Left lobe of liver (tissue), 2 donors: ENCODE measurements at regions not wholly inside any gene's neighbourhood (a gene's known extent, or its start where the extent isn't known, plus 50 kb on each side); places are given as distances from the start of the nearest gene placed in this dataset.
"Not testable (repeated sequence)": the region's sequence is repeated elsewhere in the genome, so short reads cannot be mapped to it uniquely, and the experiment has no call there.

ENCODE experiments used
- ATAC-seq: fragments of 200-7000 bp; cut with Tn5 transposase; one replicate; pipeline ENCODE4 v1.9.1; 2020; ENCODE audit warnings: mild to moderate bottlenecking, moderate library complexity
- DNase-seq: peaks from one replicate; pipeline ENCODE4 v3.0.0-alpha.2; 2020; ENCODE audit warnings: low spot score
- donor health status: DM: no; HTN: no; CAD: no; lungs with moderate emphysema.
- donor health status: DM: no; HTN: yes; CAD: no.

GRCh38 chr6:1445650-1446330 is 56.4 kb downstream of the FOXF2 start:
- ATAC-seq (no peak), DNase-seq (peak; percentile 34)

GRCh38 chr6:1449896-1450295 is 60.5 kb downstream of the FOXF2 start:
- no peak for DNase-seq
- no peak for ATAC-seq

GRCh38 chr6:1453024-1453423 is 63.6 kb downstream of the FOXF2 start:
- no peak for DNase-seq
- no peak for ATAC-seq

GRCh38 chr6:1456816-1457215 is 67.4 kb downstream of the FOXF2 start:
- not testable (repeated sequence) for ATAC-seq, DNase-seq

- no peak for ATAC-seq
Measured at GRCh38 chr6:1461207-1461606, 71.8 kb downstream of the FOXF2 start.

GRCh38 chr6:1461736-1462135 is 72.4 kb downstream of the FOXF2 start:
- ATAC-seq (no peak), DNase-seq (no peak)

More at GRCh38 chr6:1461207-1461606, 71.8 kb downstream of the FOXF2 start:
- no peak for DNase-seq

- ATAC-seq = no peak
- DNase-seq = no peak
Measured at GRCh38 chr6:1463275-1463674, 73.9 kb downstream of the FOXF2 start.

- ATAC-seq (no peak), DNase-seq (no peak)
Measured at GRCh38 chr6:1463751-1464426, 74.5 kb downstream of the FOXF2 start.

GRCh38 chr6:1464781-1465370 is 75.5 kb downstream of the FOXF2 start:
- ATAC-seq (no peak), DNase-seq (no peak)

- DNase-seq = no peak
- no peak for ATAC-seq
Measured at GRCh38 chr6:1468126-1468525, 78.8 kb downstream of the FOXF2 start.

GRCh38 chr6:1470040-1470439 is 80.7 kb downstream of the FOXF2 start:
- DNase-seq (no peak), ATAC-seq (no peak)

GRCh38 chr6:1472643-1473042 is 83.3 kb downstream of the FOXF2 start:
- no peak for ATAC-seq

GRCh38 chr6:1473166-1473565 is 83.8 kb downstream of the FOXF2 start:
- ATAC-seq = no peak

More at GRCh38 chr6:1472643-1473042, 83.3 kb downstream of the FOXF2 start:
- DNase-seq = no peak

GRCh38 chr6:1473598-1473997 is 84.2 kb downstream of the FOXF2 start:
- no peak for DNase-seq
- ATAC-seq = no peak

More at GRCh38 chr6:1473166-1473565, 83.8 kb downstream of the FOXF2 start:
- no peak for DNase-seq

GRCh38 chr6:1474205-1474604 is 84.8 kb downstream of the FOXF2 start:
- ATAC-seq = no peak

GRCh38 chr6:1475174-1475573 is 85.8 kb downstream of the FOXF2 start:
- ATAC-seq (no peak), DNase-seq (no peak)

More at GRCh38 chr6:1474205-1474604, 84.8 kb downstream of the FOXF2 start:
- no peak for DNase-seq

GRCh38 chr6:1477432-1478090 is 88.2 kb downstream of the FOXF2 start:
- ATAC-seq = no peak
- no peak for DNase-seq

GRCh38 chr6:1478163-1478826 is 88.9 kb downstream of the FOXF2 start:
- DNase-seq, ATAC-seq: not testable (repeated sequence)

GRCh38 chr6:1479095-1479494 is 89.7 kb downstream of the FOXF2 start:
- DNase-seq (no peak), ATAC-seq (no peak)

- peak; percentile 67 for ATAC-seq
Measured at GRCh38 chr6:1479601-1480221, 90.3 kb downstream of the FOXF2 start.

More at GRCh38 chr6:1479601-1480221, 90.3 kb downstream of the FOXF2 start:
- DNase-seq = no peak
